22Rv1 (cell line): ENCODE measurements at regions not wholly inside any gene's neighbourhood (a gene's known extent, or its start where the extent isn't known, plus 50 kb on each side); places are given as distances from the start of the nearest gene placed in this dataset.
"Not testable (repeated sequence)": the region's sequence is repeated elsewhere in the genome, so short reads cannot be mapped to it uniquely, and the experiment has no call there.

Experiments used
- H3K27ac ChIP-seq: fragments of 450-650 bp; 2 replicates; pipeline ENCODE4 v1.5.1; 2017
- CTCF ChIP-seq: fragments of 450-650 bp; IDR thresholded peaks from 2 replicates; pipeline ENCODE4 v1.5.1; 2017; ENCODE audit warnings: mild to moderate bottlenecking
- ZFX ChIP-seq: fragments of 450-650 bp; IDR thresholded peaks from 2 replicates; pipeline ENCODE4 v1.6.1; 2017; ENCODE audit warnings: antibody characterized with exemption, borderline replicate concordance

DNA sequence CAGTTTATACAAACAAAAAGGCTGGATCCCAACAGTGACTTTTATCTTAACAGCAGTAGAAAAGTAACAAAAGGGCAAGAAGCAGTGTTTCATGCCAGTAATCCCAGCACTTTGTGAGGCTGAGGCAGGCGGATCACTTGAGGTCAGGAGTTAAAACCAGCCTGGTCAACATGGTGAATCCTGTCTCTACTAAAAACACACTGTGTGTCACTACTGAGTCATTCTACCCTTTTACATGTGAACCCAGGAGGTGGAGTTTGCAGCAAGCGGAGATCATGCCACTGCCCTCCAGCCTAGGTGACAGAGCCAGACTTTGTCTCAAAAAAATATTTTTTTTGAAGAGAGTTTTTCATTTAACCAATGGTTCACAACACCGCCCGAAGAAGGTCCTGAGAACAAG, 395.6 kb upstream of the USP9Y start:
- TF ChIP-seq ZFX (no peak), CTCF (no peak)
- H3K27ac ChIP-seq: no peak overlapping the region

DNA sequence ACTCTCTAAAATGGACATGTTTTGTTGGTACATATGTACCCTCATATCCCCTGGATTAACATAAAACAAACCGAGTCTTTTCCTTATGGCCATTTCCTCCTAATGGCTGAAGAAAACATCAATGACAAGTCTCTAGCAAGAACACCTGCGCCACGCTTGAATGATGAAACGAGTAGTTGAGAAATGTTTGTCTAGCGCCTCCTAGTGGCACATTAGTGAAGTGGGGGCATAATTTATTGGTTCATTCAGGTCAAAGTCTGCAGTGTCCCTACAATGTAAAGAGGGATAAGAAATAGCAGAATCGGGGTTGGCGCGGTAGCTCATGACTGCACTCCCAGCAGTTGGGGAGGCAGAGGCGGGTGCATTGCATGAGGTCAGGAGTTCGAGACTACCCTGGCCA, 391.8 kb upstream of the USP9Y start:
- H3K27ac ChIP-seq: no peak overlapping the region
- TF ChIP-seq CTCF (peak; percentile 74), ZFX (no peak)

DNA sequence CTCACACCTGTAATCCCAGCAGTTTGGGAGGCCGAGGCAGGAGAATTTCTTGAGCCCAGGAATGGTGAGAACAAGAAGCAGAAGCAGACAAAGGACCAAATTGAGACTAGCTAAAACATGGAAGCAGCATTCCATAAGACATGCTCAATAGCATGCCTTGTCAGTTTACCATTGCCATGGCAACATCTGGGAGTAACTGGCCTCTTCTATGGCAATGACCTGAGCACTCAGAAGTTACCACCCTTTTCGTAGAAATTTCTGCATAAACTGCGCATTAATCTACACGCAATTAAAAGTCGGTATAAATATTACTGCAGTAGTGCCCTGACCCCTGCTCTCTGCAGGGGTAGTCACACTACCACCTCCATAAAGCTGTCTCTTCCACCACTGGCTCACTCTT, 390.2 kb upstream of the USP9Y start:
- no peak overlapping the region for H3K27ac ChIP-seq
- TF ChIP-seq CTCF: no peak
- TF ChIP-seq ZFX: no peak

GRCh38 chrY:12327751-12328150, 373.3 kb upstream of the USP9Y start:
- H3K27ac ChIP-seq: no peak overlapping the region
- no peak for TF ChIP-seq ZFX
- no peak for TF ChIP-seq CTCF

DNA sequence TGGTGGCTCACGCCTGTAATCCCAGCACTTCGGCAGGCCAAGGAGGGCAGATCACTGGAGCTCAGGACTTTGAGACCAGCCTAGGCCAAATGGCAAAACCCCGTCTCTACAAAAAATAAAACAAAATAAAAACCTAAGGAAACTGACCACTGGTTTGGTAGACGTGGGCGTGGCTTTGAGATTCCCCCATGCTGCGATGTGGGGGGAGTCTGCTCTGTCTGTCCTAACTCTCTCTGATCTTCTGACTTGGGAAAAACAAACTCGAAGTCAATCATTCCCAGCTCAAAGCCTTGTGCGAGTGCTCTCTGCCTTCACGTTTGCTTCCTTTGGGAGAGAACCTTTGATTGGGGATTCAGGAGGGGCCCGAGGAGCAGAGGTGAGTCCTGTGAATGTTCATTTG, 369.1 kb upstream of the USP9Y start:
- H3K27ac ChIP-seq: not testable (repeated sequence)

DNA sequence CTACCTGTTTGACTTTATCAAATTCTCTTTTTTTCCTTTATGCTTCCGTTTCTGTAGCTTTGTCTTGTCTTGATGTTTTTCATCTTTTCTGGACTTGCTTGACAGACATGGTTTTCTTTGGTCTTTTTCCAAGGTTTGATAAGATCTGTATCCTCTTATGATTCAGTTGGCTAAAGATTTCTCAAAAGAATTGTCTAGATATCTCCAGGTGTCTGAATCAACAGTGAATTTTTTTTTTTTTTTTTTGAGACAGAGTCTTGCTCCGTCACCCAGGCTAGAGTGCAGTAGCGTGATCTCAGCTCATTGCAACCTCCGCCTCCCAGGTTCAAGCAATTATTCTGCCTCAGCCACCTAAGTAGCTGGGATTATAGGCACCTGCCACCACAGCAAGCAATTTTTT, 357.8 kb upstream of the USP9Y start:
- H3K27ac ChIP-seq: no peak overlapping the region
- no peak for TF ChIP-seq CTCF
- no peak for TF ChIP-seq ZFX

DNA sequence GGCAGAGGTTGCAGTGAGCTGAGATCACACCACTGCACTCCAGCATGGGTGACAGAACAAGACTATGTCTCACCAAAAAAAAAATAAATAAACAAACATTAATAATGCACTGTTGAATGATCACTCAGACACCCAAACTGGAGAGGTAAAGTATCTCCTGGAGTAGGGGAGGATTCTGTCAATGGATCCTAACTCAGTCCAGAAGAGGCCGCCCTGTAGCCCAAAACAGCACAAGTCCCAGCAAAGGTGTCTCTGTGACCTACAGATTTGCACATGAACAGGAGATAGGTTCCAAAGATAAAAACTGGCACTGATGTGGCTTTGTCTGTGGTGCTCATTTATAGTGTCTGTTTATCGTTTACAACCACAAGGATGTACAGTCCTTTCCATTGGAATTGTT, 352.9 kb upstream of the USP9Y start:
- TF ChIP-seq ZFX (no peak), CTCF (peak; percentile 13; the same call in 1 of the 2 replicates)
- no peak overlapping the region for H3K27ac ChIP-seq

- no peak for TF ChIP-seq CTCF
- TF ChIP-seq ZFX: no peak
- H3K27ac ChIP-seq: no peak overlapping the region
Observed at GRCh38 chrY:12357204-12357603, 343.8 kb upstream of the USP9Y start.
